Esophagus muscularis mucosa (tissue), 4 donors: ENCODE measurements at regions not wholly inside any gene's neighbourhood (a gene's known extent, or its start where the extent isn't known, plus 50 kb on each side); places are given as distances from the start of the nearest gene placed in this dataset.
A peak's percentile ranks its signal among the peaks of the same experiment; 100 is the strongest.

Source experiments
- DNase-seq: peaks from one replicate; pipeline ENCODE4 v3.0.0-alpha.2; 2017; ENCODE audit errors: extremely low spot score
- H3K27ac ChIP-seq, 4 donors: fragments of 200-600 bp; sonication (generic); replicated peaks in 1 of 4; 1 replicate in 3 of 4; 2 replicates in 1 of 4; pipeline ENCODE4 v1.5.1; 2016 to 2019; ENCODE audit warnings: mild to moderate bottlenecking in 1 of 4
- H3K27me3 ChIP-seq, 4 donors: fragments of 200-600 bp; sonication (generic); one replicate each; pipeline versions ENCODE4 v1.5.1 to v1.6.0; 2016 to 2019
- H3K36me3 ChIP-seq, 4 donors: fragments of 200-600 bp; sonication (generic); one replicate each; pipeline ENCODE4 v1.5.1; 2016 to 2019
- H3K4me1 ChIP-seq, 4 donors: fragments of 200-600 bp; sonication (generic); one replicate each; pipeline ENCODE4 v1.5.1; 2016 to 2019
- H3K4me3 ChIP-seq, 4 donors: fragments of 200-600 bp; sonication (generic); 1 replicate in 2 of 4; 2 replicates in 2 of 4; pipeline ENCODE4 v1.5.1; 2016 to 2019; ENCODE audit warnings: mild to moderate bottlenecking in 4 of 4, moderate library complexity in 1 of 4
- H3K9me3 ChIP-seq, 4 donors: fragments of 200-600 bp; sonication (generic); 1 replicate in 3 of 4; 2 replicates in 1 of 4; pipeline ENCODE4 v1.5.1; 2016 to 2019
- EP300 ChIP-seq: sonication (generic); formaldehyde crosslinking; IDR thresholded peaks from one replicate; pipeline ENCODE4 v1.6.1; 2017; ENCODE audit warnings: antibody characterized with exemption
- POLR2A ChIP-seq: fragments of 450-650 bp; IDR thresholded peaks from one replicate; pipeline ENCODE4 v1.6.1; 2017; ENCODE audit warnings: antibody characterized with exemption, moderate library complexity, mild to moderate bottlenecking, low read depth
- POLR2AphosphoS5 ChIP-seq, 2 donors: sonication (generic); formaldehyde crosslinking; IDR thresholded peaks; one replicate each; pipeline ENCODE4 v1.6.1; 2017; ENCODE audit warnings: antibody characterized with exemption in 2 of 2
- WGBS: methylation state at CpG from one replicate; pipeline ENCODE4 v1.1.5; 2018; 5-methylcytosine and 5-hydroxymethylcytosine counted together
- intact Hi-C: fragments of 100-400 bp; cut with DNase I; formaldehyde crosslinking; loops from one replicate; pipeline ENCODE4 v1.15.1; 2023
- TF ChIP-seq, protein P1 (sequence below), 3 experiments: fragments of 200-600 bp in 2 of 3; fragments of 450-650 bp in 1 of 3; sonication (generic) in 2 of 3; IDR thresholded peaks; one replicate each; pipeline ENCODE4 v1.5.1; 2017 to 2019; ENCODE audit warnings: antibody characterized with exemption in 3 of 3, mild to moderate bottlenecking in 2 of 3, moderate library complexity in 1 of 3

DNA sequence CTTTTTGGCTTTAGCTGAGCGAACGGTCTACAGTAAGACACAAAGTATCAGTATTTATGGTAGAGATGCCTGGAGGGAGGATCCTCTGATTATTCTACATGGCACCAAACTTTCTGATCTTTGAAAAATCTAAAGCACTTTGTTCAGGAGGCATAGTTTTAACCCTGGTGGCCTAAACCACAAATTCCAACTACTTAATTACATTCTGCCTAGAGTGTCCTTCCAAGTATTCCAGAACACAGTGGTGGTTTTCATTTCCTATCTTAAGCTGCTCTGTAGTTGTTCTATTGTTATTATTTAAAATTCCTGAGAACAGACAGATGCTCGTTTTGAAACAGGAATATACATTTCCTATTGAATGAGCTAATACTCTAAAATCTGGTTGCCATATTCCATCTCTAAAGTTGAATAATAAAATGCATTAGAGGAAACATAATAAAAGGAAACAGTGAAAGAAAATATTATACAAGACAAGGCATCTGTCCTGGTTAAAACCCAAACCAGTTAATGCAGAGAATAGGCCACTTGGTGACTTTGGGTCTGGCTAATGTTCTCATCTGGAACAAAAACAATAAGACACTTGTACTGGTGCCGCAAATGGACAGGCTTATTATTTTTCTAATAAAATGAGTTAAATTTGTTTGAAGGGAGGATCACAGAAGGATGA, 657.4 kb downstream of the SPRY1 start:
- no peak overlapping the region for H3K4me3 ChIP-seq
- no peaks in the 10 kb centered on the region for H3K4me1 ChIP-seq
- no peaks in the 10 kb centered on the region for H3K27me3 ChIP-seq
- 88% methylated on average over 4 of the region's 4 CpGs for WGBS
- TF ChIP-seq, protein P1, sequence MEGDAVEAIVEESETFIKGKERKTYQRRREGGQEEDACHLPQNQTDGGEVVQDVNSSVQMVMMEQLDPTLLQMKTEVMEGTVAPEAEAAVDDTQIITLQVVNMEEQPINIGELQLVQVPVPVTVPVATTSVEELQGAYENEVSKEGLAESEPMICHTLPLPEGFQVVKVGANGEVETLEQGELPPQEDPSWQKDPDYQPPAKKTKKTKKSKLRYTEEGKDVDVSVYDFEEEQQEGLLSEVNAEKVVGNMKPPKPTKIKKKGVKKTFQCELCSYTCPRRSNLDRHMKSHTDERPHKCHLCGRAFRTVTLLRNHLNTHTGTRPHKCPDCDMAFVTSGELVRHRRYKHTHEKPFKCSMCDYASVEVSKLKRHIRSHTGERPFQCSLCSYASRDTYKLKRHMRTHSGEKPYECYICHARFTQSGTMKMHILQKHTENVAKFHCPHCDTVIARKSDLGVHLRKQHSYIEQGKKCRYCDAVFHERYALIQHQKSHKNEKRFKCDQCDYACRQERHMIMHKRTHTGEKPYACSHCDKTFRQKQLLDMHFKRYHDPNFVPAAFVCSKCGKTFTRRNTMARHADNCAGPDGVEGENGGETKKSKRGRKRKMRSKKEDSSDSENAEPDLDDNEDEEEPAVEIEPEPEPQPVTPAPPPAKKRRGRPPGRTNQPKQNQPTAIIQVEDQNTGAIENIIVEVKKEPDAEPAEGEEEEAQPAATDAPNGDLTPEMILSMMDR (IDR thresholded peaks at IDR 0.05) = no peak
- TF ChIP-seq POLR2AphosphoS5 (IDR thresholded peaks at IDR 0.05) (no peak), POLR2A (no peak), EP300 (no peak)
- no peaks in the 10 kb centered on the region for H3K36me3 ChIP-seq
- no peaks in the 10 kb centered on the region for H3K9me3 ChIP-seq
- intact Hi-C loops = no loop called here
- no peak overlapping the region for H3K27ac ChIP-seq
- DNase-seq = no peak

DNA sequence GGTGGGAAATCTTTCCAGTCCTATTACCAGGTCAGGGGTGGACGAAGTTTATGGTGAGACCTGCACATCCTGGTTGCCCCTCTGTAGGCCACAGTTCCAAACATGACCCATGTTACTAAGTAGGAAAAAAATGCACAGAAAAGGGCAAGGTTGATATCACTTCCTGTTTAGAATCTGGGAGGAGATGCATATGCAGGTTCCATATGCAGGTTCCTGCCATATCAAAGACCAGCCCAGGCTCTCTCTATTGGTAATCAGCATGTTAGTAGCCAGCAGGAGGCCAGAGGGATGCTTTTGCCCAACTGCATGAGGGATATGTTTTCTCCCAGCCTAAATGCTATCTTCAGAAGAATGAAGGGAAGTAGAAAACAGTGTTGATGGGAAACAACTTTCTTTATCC, 657.2 kb downstream of the ANKRD50 start:
- H3K9me3 ChIP-seq = no peaks in the 10 kb centered on the region
- H3K4me1 ChIP-seq = peaks cover 4 to 11% (median 8%) of the 10 kb centered on the region in 4 donors
- 100% methylated on average over 1 of the region's 1 CpG for WGBS
- no peak for DNase-seq
- H3K36me3 ChIP-seq = no peaks in the 10 kb centered on the region
- TF ChIP-seq POLR2AphosphoS5 (IDR thresholded peaks at IDR 0.05) (no peak), POLR2A (no peak), EP300 (no peak)
- TF ChIP-seq, protein P1 (IDR thresholded peaks at IDR 0.05) = no peak
- H3K4me3 ChIP-seq = no peak overlapping the region
- no peak overlapping the region for H3K27ac ChIP-seq
- no peaks in the 10 kb centered on the region for H3K27me3 ChIP-seq
- intact Hi-C loops = no loop called here

DNA sequence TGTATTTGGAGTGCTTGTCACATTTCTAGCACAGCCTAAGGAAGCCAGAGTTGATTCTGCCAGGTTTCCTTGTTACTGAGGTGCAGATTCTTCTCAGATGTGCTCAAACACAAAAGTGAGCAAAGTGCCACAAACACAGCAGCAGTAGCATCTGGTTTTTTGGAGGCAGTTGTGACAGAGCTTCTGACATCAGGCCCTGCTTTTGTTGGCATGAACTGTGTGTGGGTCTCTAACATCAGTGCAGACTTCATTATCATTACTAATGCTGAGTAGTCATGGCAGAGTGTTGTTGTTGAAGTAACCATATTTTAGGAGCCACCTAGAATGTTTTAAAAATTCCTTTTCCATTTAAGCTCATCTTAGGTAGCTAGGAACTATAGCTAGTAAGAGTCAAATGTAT, 656.6 kb downstream of the ANKRD50 start:
- no peaks in the 10 kb centered on the region for H3K27me3 ChIP-seq
- peaks cover 9 to 16% (median 13%) of the 10 kb centered on the region in 4 donors for H3K4me1 ChIP-seq
- TF ChIP-seq EP300 (no peak), POLR2A (no peak), POLR2AphosphoS5 (IDR thresholded peaks at IDR 0.05) (no peak)
- TF ChIP-seq, protein P1 (IDR thresholded peaks at IDR 0.05) = no peak
- no peak overlapping the region for H3K4me3 ChIP-seq
- no peaks in the 10 kb centered on the region for H3K36me3 ChIP-seq
- H3K27ac ChIP-seq = no peak overlapping the region
- DNase-seq = no peak
- intact Hi-C loops = no loop called here
- H3K9me3 ChIP-seq = no peaks in the 10 kb centered on the region

DNA sequence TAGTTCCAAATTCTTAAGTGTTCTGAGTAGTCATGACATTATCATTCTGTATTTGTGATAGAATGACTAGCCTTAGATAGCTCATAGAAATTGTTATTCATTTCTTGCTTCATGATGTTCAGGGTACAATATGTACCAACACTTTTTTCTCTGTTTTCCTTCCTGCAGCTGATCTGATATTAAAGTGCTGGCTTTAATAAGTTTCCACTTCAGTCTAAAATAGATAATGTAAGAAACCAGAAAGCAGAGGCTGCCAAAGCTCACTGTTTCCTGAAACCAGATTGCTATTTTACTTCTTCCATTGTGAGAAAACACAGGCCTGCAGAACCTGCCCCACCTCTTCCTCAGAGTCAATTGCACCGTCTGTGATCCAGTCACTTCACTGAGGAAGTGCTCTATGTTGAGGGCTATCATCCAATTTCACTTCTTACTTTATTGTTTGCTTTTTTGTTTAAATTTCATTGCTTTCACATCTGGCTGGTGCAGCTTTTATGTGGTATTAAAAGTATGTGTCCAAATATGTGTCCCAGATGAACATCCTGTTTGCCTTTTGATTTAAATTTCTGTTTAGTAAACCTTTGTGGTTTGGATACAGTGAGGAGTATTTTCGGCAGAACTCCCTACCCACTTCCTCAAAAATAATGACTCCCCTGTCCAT, 652.1 kb downstream of the ANKRD50 start:
- H3K27ac ChIP-seq = peak overlapping the region; percentile 68 to 77 (median 72)
- no peaks in the 10 kb centered on the region for H3K27me3 ChIP-seq
- no peak overlapping the region for H3K4me3 ChIP-seq
- peak; percentile 93 for DNase-seq
- WGBS = 7% methylated on average over 2 of the region's 2 CpGs
- H3K36me3 ChIP-seq = no peaks in the 10 kb centered on the region
- no peaks in the 10 kb centered on the region for H3K9me3 ChIP-seq
- TF ChIP-seq POLR2A (no peak), POLR2AphosphoS5 (IDR thresholded peaks at IDR 0.05) (peak; percentile 68 to 77)
- TF ChIP-seq, protein P1 (IDR thresholded peaks at IDR 0.05) = no peak
- intact Hi-C loops = no loop called here
- peaks cover 19 to 36% (median 28%) of the 10 kb centered on the region in 4 donors for H3K4me1 ChIP-seq
